Cardiac fibroblast (primary cell): ENCODE measurements at regions not wholly inside any gene's neighbourhood (a gene's known extent, or its start where the extent isn't known, plus 50 kb on each side); places are given as distances from the start of the nearest gene placed in this dataset.
"Not testable (repeated sequence)": the region's sequence is repeated elsewhere in the genome, so short reads cannot be mapped to it uniquely, and the experiment has no call there.

Experiments used
- DNase-seq, 2 donors: peaks; one replicate each; pipeline versions ENCODE4 v3.0.0 to v3.0.0-alpha.2; 2010; ENCODE audit warnings: low read depth in 2 of 2
- H3K4me3 ChIP-seq, 2 donors: replicated peaks in 1 of 2; 1 replicate in 1 of 2; 2 replicates in 1 of 2; pipeline ENCODE4 v1.5.1; 2011; ENCODE audit warnings: low read depth in 2 of 2, low read length in 2 of 2, mild to moderate bottlenecking in 2 of 2, moderate library complexity in 1 of 2
- TF ChIP-seq, protein P1 (sequence below): IDR thresholded peaks from one replicate; pipeline ENCODE4 v1.5.1; 2011; ENCODE audit warnings: low read depth, mild to moderate bottlenecking, low read length, inconsistent platforms

GRCh38 chr6:168851460-168852375 is 401.9 kb downstream of the THBS2 start:
- TF ChIP-seq, protein P1, sequence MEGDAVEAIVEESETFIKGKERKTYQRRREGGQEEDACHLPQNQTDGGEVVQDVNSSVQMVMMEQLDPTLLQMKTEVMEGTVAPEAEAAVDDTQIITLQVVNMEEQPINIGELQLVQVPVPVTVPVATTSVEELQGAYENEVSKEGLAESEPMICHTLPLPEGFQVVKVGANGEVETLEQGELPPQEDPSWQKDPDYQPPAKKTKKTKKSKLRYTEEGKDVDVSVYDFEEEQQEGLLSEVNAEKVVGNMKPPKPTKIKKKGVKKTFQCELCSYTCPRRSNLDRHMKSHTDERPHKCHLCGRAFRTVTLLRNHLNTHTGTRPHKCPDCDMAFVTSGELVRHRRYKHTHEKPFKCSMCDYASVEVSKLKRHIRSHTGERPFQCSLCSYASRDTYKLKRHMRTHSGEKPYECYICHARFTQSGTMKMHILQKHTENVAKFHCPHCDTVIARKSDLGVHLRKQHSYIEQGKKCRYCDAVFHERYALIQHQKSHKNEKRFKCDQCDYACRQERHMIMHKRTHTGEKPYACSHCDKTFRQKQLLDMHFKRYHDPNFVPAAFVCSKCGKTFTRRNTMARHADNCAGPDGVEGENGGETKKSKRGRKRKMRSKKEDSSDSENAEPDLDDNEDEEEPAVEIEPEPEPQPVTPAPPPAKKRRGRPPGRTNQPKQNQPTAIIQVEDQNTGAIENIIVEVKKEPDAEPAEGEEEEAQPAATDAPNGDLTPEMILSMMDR = no peak
- H3K4me3 ChIP-seq = peak overlapping the region in 1 of 2 donors; percentile 40
- DNase-seq = peak; percentile 14 to 23

DNA sequence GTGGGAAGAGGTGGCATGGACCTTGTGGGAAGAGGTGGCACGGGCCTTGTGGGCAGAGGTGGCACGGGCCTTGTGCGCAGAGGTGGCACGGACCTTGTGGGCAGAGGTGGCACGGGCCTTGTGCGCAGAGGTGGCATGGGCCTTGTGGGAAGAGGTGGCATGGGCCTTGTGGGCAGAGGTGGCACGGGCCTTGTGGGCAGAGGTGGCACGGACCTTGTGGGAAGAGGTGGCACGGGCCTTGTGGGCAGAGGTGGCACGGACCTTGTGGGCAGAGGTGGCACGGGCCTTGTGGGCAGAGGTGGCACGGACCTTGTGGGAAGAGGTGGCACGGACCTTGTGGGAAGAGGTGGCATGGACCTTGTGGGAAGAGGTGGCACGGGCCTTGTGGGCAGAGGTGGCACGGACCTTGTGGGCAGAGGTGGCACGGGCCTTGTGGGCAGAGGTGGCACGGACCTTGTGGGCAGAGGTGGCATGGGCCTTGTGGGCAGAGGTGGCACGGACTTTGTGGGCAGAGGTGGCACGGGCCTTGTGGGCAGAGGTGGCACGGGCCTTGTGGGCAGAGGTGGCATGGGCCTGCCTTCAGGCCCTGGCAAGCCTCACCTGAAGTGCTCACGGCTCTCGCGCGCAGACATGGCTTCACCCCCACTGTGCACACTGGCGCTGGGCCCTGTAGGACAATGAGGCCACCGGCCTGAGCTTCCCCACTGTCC is 403.5 kb downstream of the THBS2 start:
- DNase-seq, H3K4me3 ChIP-seq: not testable (repeated sequence)

DNA sequence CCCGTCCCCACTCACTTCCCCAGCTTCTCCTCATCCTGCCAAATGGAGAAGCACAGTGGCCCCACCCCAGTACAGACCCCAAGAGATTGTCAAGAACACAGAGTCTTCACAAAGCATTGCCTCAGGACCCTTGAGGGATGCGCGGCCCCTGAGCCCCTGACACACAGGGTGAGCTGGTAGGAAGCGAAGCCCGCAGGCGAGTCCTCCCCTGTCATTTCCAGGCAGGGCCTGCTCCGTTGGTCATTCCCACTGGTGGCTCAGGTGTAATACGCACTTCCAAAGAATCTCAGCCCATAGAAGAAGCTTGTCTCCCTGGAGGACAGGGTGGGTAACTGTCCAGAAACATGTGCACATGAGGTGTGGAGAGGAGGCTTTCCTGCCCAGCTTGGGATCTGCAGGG is 404.2 kb downstream of the THBS2 start:
- no peak overlapping the region for H3K4me3 ChIP-seq
- no peak for DNase-seq
- TF ChIP-seq, protein P1 = no peak

DNA sequence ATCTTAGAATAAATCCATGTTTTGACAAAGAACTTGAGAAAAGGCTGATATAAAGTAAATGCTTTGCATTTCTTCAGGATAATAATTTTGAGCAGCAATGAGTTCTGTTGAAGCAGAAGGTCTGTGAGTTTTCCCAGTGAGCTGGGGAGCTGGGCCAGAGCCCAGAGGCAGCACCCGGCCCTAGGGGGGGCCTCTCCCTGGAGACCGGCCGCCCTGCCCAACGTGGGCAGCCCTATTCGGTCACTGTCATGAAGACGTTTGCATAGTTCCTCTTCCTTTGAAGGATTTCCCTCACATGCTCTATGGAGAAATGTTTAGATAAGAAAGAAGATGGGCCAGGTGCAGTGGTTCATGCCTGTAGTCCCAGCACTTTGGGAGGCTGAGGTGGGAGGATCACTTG is 404.8 kb downstream of the THBS2 start:
- DNase-seq = no peak
- TF ChIP-seq, protein P1 = no peak
- H3K4me3 ChIP-seq = no peak overlapping the region

GRCh38 chr6:168844821-168845609 is 404.0 kb downstream of the SMOC2 start:
- TF ChIP-seq, protein P1 = no peak
- H3K4me3 ChIP-seq = no peak overlapping the region
- no peak for DNase-seq

GRCh38 chr6:168842632-168843212 is 401.7 kb downstream of the SMOC2 start:
- DNase-seq, H3K4me3 ChIP-seq: not testable (repeated sequence)

GRCh38 chr6:168841609-168842278 is 400.8 kb downstream of the SMOC2 start:
- no peak overlapping the region for H3K4me3 ChIP-seq
- TF ChIP-seq, protein P1 = no peak
- no peak for DNase-seq

DNA sequence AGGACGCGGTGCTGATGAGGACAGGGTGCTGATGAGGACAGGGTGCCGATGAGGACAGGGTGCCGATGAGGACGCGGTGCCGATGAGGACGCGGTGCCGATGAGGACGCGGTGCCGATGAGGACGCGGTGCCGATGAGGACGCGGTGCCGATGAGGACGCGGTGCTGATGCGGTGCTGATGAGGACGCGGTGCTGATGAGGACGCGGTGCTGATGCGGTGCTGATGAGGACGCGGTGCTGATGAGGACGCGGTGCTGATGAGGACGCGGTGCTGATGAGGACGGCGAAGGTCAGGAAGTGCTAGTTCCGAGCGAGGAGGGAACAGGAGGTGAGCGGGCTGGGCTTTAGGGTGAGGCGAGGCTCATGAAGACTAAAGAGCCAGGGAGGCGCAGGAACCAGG is 399.9 kb downstream of the SMOC2 start:
- not testable (repeated sequence) for DNase-seq

DNA sequence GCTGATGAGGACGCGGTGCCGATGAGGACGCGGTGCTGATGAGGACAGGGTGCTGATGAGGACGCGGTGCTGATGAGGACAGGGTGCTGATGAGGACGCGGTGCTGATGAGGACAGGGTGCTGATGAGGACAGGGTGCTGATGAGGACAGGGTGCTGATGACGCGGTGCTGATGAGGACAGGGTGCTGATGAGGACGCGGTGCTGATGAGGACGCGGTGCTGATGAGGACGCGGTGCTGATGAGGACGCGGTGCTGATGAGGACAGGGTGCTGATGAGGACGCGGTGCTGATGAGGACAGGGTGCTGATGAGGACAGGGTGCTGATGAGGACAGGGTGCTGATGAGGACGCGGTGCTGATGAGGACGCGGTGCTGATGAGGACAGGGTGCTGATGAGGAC is 399.3 kb downstream of the SMOC2 start:
- not testable (repeated sequence) for DNase-seq, H3K4me3 ChIP-seq

More for the DNA sequence above, 399.9 kb downstream of the SMOC2 start:
- not testable (repeated sequence) for H3K4me3 ChIP-seq
